Ramos (cell line): ENCODE measurements at regions not wholly inside any gene's neighbourhood (a gene's known extent, or its start where the extent isn't known, plus 50 kb on each side); places are given as distances from the start of the nearest gene placed in this dataset.

Experiments used
- in situ Hi-C: fragments of 300-500 bp; cut with MboI; formaldehyde crosslinking; loops from one replicate; pipeline ENCODE4 v1.14.3; 2022; ENCODE audit warnings: low sequenced_read_pairs; ENCODE audit not compliant: unreplicated experiment

GRCh38 chr2:12096051-12096787 lies 349.8 kb downstream of the LPIN1 start:
- in situ Hi-C loops: no loop called here

- in situ Hi-C loops: no loop called here
Measured at GRCh38 chr2:12096788-12097449, 350.5 kb downstream of the LPIN1 start.

GRCh38 chr2:12097859-12098258 lies 351.4 kb downstream of the LPIN1 start:
- in situ Hi-C loops: no loop called here

DNA sequence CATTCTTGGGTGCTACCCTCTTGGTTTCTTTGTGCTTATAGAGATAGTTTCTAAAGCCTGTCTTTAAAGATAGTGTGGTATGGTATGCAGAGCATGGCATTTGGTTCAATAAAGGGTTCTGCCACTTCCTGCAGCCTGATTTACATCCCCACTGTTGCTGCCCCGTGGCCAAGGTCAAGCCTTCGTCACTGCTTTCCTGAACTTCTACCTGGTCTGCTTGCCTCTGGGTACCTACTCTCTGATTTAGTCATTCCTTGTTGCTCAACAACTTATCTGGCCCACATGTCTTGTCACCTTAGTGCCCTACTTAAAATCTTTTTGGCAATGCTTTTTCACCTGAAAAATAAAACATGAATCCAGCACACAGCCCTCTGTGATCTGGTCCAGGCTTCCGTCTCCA lies 352.9 kb downstream of the LPIN1 start:
- in situ Hi-C loops: no loop called here

DNA sequence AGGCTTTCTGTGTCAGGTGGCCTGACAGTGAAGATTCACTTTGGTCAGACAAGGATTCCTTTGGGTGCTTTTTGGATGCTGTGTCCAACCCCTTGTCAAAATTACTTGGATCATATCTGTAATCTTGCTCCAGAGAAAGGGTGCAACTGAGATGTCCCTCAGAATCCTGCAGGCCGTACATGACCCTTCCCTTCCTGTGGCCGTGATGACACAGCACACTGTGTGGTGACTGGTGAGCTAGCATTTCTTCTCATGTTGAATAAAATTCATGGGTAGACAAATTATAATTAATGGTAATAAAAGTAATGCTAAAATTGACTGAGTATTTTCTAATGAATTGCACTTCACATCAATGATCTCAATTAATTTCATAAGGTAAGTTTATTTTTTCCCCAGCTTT lies 356.2 kb downstream of the LPIN1 start:
- in situ Hi-C loops: no loop called here

DNA sequence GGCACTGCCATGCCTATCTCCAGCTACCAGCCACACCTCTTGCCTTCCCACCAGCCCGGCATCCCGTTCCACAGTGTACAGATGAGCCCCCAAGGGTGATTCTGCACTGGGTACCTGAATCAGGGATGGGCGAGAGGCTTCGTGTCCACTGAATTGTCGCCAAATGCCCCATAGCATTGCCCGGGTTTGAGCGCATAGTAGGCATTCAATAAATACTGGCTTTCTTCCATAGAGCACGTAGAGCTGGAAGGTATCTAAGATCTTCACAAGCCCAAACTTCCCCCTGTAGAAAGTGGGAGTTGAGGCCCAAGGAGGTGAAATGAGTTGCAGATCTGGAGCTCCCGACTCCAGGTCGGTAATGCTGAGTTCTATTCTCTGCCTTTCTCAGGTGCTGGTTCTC lies 358.7 kb downstream of the LPIN1 start:
- in situ Hi-C loops: no loop called here

GRCh38 chr2:12106440-12107080 lies 360.1 kb downstream of the LPIN1 start:
- in situ Hi-C loops: no loop called here

- in situ Hi-C loops: no loop called here
Measured at GRCh38 chr2:12107321-12107720, 360.9 kb downstream of the LPIN1 start.

DNA sequence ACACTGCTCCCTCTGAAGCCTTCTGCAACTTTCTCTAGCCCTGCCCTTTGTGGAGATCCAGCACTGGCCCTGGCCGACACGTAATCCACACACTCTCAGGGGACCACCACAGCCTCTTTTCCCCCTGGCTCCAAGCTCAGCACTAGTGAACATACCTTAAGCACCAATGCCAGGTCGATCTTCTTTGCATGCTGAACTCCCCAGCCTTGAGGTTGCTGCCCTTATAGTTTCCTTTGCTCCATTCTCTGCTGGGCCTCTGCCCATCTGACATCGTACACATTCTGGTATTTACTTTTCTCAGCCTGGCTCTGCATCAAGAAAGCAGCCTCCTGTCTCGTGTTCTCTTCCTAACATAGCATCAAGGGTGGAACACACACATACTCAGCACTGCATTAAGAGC lies 361.5 kb downstream of the LPIN1 start:
- in situ Hi-C loops: no loop called here

DNA sequence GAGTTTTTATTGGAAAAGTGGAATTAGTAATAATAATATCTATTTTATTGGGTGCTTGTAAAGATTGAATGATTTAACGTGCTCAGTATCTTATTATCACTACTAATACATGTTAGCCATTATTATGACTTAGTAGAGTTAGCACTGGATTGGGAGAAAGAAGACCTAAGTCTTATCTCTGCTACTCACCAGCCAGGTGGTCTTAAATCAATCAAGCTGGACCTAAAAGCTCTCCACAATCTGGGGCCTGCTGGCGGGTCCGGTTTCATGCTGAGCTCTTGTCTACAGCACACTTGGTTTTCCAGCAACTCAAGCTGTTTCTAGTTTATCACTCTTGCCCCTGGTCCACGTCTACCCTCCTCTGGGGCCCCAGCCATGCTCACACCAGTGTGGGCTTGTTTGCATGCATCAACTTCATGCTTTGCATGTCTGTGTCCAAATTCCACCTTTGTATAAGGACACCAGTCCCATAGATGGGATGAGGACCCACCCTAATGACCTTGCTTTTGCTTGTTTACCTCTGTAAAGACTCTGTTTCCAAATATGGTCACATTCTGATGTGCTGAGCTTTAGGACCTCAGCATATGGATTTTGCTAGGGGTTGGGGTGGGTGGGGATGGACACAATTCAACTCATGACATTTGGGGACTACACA lies 363.1 kb downstream of the LPIN1 start:
- in situ Hi-C loops: no loop called here

DNA sequence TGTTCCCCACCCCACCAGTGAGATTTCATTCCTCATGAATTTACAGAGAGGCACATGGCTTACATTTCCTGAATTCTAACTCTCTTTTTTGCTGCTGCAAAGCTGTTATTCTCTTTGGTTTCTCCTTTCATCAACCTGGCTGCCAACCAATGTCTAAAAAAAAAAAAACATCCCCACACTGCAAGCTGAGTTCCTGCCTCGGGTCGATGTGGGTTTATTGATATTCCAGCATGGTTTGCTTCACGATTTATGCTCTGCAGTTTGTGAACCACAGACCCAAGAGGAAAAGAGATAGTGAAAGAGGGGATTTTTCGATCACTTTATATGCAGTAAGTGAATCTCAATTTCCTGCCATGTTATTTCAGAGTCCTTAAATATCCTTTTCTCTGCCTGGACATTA lies 363.6 kb downstream of the LPIN1 start:
- in situ Hi-C loops: no loop called here

DNA sequence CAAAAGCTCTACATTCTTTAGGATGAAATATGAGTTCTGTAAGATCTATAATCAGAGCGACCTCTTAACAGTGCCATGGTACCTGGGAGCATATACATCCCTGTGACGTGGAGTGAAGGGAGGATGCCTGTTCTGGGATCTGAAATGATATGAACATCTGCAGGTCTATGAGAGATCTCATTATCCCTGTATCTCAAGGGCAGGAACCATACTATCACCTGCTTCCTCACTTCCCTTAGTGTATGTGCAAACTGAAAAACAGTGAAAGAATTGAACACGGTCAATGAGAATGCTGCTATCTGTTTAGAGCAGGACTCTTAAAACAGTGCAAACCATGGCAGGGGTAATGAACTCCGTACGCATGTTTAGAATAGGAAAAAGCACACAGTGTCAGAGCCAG lies 364.0 kb downstream of the LPIN1 start:
- in situ Hi-C loops: no loop called here

DNA sequence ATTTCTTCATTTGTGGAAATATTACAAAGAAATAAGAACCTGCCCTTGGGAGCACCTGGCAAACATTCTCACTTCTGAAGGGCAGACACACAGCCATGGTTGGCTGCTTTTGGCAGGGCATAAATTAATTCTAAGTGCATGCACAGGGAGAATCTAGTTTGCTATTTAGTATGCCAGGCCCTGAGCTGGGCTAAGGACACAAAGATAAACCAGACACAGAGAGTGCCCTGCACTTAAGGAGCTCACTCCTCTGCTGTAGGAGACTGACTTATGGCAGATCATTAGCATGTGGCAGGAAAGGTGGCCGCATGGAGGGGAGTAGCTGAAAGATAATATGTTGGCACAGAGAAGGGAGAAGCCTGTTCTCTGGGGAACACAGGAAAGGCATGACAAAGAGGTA lies 367.0 kb downstream of the LPIN1 start:
- in situ Hi-C loops: no loop called here

DNA sequence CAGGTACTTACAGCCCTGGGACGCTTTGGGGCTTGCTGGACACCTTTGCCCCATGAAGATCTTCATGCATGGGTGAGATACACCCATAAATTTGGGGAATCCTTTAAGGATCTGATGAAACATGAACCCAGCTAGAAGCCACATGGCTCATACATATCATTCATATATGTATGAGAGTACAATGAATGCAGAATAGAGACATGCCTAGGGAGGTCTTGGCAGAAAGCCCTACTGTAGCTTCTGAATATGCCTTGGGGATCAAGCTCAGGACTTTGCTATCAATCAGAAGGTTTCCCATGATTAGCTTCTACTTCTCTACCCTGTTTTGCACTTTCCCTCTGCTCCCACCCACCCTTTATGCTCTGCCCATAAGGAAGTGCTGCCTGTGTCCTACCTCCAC lies 368.4 kb downstream of the LPIN1 start:
- in situ Hi-C loops: no loop called here

DNA sequence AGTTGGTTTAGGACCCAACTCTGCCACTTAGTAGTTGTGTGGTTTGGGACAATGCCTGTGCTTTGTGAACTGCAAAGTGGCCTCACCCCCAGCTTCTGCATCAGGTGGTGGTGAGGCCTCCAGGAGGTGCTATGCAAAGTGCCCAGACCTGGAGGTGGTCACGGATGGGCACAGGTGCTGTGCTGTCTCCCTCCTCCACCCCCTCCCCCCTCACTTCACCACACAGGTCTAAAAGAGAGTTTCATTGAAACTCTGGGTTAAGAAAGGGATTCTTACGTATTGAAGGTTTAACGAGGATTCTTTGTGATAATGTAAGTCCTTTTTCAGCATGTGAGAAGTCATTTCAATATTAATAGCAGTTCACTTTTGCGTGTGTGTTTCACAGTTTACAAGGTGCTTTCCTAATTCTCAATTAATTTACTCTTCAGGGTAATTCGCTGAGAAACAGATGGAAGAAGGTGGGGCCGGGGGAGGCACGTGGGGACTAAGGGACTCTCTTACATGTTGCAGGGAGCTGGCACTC lies 369.9 kb downstream of the LPIN1 start:
- in situ Hi-C loops: no loop called here

GRCh38 chr2:12119841-12120240 lies 373.4 kb downstream of the LPIN1 start:
- in situ Hi-C loops: no loop called here

DNA sequence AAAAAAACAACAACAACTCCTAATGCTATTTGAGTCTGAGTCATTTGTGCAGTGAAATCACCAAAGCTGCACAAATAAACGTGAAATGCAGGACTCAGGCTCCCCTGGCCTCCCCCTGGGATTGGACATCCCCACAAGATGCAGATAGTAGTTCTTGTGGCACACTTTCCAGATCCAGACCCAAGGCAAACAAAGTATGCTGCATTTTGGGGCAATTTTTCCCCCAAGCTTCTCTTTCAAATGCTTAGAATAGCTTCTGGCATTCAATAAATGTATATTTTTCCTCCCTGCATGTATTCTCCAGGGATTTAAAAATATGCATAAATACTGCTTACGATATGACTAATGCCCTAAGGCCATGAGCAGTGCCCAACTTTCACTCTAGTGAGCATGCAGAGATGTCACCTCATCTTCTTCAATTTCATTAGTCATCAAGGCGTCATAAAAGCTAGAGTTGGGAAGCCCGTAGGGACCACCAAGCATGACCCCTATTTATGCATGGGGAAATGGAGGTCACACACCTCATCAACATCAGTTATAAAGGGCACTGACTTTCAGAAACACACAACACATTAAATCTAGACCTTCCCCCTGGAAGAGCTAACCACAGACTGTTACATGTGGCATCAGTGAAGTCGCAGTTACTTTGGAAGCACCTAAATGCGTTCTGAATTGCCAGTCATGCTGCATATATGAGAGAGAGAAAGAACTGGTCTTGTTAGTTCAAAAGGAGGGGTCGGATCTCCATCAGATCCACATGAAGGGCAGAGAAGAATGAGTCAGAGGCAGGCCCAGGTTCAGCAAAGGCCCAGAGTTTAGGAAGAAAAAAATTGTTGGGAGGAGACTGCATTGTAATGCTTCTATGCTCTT lies 374.1 kb downstream of the LPIN1 start:
- in situ Hi-C loops: no loop called here

DNA sequence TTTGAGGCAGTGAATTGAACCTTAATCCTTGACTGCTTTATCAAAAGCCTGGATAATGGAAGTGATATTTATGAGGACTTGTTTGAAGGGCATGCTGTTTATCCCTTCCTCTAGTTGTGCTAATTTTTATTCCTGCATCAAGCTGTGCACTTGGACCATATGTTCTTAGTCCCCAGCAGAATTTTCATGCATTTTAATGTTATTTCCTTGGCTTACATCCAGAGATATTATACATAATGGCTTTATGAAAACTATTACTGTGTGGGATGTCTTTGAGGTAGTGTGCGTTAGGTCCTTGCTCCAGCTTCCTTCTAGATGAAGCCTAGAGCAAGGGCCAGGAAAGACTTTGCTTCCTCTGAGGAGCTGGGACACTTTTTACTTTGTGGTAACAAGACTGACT lies 378.4 kb downstream of the LPIN1 start:
- in situ Hi-C loops: no loop called here

DNA sequence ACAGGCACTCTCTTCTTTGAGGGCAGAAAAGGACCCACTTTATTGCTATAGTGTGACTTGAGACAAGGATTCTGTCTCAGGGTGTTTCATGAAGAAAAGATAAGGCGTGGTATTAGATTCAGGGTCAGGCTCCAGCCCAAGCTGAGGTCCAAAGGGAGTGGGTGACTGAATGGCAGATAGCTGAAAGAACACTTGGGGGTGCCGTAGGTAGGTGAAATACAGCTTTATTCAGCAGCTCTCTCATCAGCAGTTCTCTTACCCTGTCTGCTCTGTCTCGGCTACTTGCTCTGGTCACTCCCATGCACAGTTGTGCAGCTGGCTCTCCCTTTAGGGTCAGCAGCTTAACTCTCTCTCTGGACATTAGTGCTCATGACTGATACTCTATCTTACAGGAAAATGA lies 379.9 kb downstream of the LPIN1 start:
- in situ Hi-C loops: no loop called here

DNA sequence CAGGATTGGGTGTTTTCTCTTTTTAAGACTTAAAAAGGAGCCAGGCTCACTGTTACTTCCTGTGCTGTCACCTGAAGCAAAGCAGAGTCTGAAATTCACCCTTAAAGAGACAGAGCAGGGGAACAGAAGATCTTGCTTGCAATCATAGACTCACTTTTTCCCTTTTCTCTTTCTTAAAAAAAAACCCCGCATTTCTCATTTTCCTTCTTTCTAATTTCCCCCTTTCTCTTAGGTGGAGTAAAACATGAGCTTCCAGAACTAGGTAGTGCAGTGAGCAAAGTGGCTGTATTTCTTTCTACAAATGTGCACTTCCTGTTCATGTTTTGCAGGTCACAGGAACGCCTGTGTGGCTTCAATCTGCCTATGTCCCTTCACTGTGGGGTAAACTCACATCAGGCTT lies 381.2 kb downstream of the LPIN1 start:
- in situ Hi-C loops: no loop called here
